Esophagus squamous epithelium (tissue), 4 donors: ENCODE measurements at regions not wholly inside any gene's neighbourhood (a gene's known extent, or its start where the extent isn't known, plus 50 kb on each side); places are given as distances from the start of the nearest gene placed in this dataset.

Experiments
- POLR2A ChIP-seq, 4 donors: fragments of 450-650 bp; IDR thresholded peaks; one replicate each; pipeline ENCODE4 v1.6.1; 2017; ENCODE audit warnings: antibody characterized with exemption in 4 of 4, mild to moderate bottlenecking in 4 of 4, moderate library complexity in 3 of 4
- TF ChIP-seq, protein P1 (sequence below), 6 experiments: fragments of 450-650 bp in 4 of 6; fragments of 200-600 bp in 2 of 6; sonication (generic) in 2 of 6; IDR thresholded peaks; one replicate each; pipeline ENCODE4 v1.5.1; 2016 to 2019; ENCODE audit warnings: antibody characterized with exemption in 6 of 6, mild to moderate bottlenecking in 4 of 6, moderate library complexity in 4 of 6

DNA sequence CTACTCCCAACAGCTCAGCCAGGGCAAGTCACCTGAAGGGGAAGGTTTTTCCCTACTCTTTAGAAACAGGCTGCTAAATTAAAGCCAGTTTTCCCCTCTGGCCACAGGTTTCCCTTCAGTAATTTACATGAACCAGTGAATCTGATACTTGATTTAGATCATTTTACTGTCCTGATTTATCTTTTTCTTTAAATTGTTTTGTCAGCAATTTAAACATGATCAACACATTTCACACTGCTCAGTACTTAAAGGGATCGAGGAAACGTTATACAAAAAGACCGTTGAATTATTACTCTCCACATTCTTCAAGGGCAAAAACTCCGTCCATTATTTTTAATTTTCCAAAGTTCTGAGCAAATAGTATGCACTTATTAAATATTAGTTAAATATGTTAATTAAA, 1165.7 kb upstream of the GYPC start:
- TF ChIP-seq, protein P1, sequence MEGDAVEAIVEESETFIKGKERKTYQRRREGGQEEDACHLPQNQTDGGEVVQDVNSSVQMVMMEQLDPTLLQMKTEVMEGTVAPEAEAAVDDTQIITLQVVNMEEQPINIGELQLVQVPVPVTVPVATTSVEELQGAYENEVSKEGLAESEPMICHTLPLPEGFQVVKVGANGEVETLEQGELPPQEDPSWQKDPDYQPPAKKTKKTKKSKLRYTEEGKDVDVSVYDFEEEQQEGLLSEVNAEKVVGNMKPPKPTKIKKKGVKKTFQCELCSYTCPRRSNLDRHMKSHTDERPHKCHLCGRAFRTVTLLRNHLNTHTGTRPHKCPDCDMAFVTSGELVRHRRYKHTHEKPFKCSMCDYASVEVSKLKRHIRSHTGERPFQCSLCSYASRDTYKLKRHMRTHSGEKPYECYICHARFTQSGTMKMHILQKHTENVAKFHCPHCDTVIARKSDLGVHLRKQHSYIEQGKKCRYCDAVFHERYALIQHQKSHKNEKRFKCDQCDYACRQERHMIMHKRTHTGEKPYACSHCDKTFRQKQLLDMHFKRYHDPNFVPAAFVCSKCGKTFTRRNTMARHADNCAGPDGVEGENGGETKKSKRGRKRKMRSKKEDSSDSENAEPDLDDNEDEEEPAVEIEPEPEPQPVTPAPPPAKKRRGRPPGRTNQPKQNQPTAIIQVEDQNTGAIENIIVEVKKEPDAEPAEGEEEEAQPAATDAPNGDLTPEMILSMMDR (IDR thresholded peaks at IDR 0.05) = no peak
- TF ChIP-seq POLR2A (IDR thresholded peaks at IDR 0.05) = no peak
